HG03066 (cell line): ENCODE measurements at regions not wholly inside any gene's neighbourhood (a gene's known extent, or its start where the extent isn't known, plus 50 kb on each side); places are given as distances from the start of the nearest gene placed in this dataset.

Experiments
- ATAC-seq: cut with Tn5 transposase; IDR thresholded peaks from one replicate; pipeline ENCODE4 v1.9.1; 2021; ENCODE audit warnings: low read depth; ENCODE audit not compliant: unreplicated experiment

DNA sequence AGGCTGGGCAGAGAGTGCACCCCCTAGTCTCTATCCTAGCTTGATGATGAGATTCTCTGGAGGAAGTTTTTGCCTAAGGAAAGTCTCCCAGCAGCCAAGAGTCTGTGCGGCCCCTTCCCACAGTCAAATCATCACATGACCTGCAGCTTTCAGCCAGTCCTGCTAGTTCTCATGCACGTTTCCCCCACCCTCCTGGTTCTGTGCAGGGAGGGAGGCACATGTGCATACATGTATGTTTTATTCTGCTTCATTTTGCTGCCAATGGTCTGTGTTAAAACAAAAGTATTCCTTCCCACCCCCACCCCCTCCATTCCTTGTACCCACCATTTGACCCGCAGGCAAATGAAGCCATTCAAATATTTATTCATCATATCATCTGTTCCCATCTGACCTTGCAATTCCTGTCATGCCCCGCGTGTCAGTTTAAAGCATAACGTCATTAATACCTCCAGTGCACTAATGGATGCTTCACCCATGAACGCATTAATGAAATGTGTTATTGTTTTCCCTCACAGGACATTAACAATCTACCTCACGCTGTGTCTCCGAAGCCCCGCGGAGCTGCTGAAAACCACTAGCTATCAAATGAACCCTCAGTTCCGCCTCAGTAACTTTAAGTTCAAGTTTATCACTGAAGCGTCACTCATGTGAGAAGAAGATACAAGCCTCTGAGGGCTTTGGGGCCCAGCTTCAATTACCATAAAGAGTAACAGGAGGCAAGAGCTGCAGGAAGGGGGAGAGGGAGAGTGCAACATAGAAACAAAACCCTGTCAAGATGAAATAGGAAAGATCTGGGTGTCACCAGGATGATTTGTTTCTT, 139.6 kb downstream of the RASEF start:
- ATAC-seq = no peak

DNA sequence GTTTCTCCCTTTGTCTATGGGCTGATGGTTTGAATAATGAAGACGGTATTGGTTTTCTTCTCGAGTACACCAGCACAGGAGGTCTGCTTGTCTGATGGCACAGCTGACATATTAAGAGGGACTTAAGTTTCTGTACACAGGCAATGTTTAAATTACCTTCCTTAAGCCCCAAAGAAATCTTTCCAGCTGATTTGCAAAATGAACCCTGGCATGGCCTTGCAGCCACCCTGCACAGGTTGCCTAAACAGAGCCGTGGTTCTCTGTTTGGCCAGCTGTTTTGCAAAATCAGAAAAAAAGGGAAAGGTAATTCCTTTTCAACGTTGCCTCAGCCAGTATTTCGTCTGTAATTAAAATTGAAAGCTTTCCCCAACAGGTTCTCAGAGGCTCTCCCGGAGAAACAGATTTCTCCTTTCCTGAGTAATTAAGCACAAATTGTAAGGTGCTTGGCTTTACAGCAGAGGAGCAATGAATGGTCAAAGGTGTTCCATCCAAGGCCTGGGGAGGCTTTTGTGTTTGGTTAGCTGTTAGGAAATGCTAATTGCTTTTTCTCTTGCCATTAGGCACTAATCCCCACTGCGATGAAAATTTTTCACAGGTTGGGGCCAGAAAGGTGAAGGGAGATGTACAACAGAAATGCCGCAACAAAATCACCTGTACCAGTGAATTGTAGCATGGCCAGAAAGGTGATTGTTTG, 138.9 kb downstream of the RASEF start:
- no peak for ATAC-seq
